Neural crest cell (in vitro differentiated cells): ENCODE measurements at regions not wholly inside any gene's neighbourhood (a gene's known extent, or its start where the extent isn't known, plus 50 kb on each side); places are given as distances from the start of the nearest gene placed in this dataset.

Experiments
- DNase-seq: peaks from one replicate; pipeline ENCODE4 v3.0.0; 2021; ENCODE audit warnings: low read depth, mixed read lengths, low spot score
- H3K27ac Mint-ChIP-seq: one replicate; pipeline ENCODE4 v1.8.0; 2021; ENCODE audit warnings: mild to moderate bottlenecking, mixed read lengths; ENCODE audit not compliant: unreplicated experiment
- H3K27me3 Mint-ChIP-seq: 2 replicates; pipeline ENCODE4 v1.8.0; 2021; ENCODE audit warnings: low read depth, mild to moderate bottlenecking, mixed read lengths
- H3K36me3 Mint-ChIP-seq: 2 replicates; pipeline ENCODE4 v1.8.0; 2021; ENCODE audit warnings: low read depth, mild to moderate bottlenecking, mixed read lengths
- H3K4me1 Mint-ChIP-seq: 2 replicates; pipeline ENCODE4 v1.8.0; 2021; ENCODE audit warnings: mixed read lengths
- H3K4me3 Mint-ChIP-seq: one replicate; pipeline ENCODE4 v1.8.0; 2021; ENCODE audit warnings: mild to moderate bottlenecking, mixed read lengths
- H3K9me3 Mint-ChIP-seq: 2 replicates; pipeline ENCODE4 v1.8.0; 2021; ENCODE audit warnings: mixed read lengths
- TF ChIP-seq, protein P1 (sequence below): fragments of 200-600 bp; sonication (generic); conservative IDR thresholded peaks from 2 replicates; pipeline ENCODE4 v1.5.0; 2021; ENCODE audit warnings: antibody characterized with exemption, mild to moderate bottlenecking

DNA sequence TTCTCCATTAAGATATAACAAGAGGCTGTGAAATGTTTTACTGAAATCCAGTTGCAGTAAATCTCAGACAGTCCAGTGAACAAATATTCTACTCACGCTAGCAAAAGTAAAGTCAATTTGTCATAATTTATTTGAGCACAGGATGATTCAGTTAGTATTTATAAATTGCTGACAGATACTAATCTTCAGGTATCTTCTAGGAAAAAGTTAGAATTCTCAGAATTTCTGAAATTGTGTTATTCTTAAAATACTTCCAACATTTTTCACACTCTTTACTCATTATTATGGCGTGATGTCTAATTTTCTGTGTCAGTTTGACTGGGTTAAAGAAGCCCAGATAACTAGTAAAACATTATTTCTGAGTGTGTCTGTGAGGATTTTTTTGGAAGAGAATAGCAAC, 460.2 kb upstream of the ACVR2A start:
- Mint-ChIP-seq H3K36me3 (no peaks in the 10 kb centered on the region), H3K27me3 (no peaks in the 10 kb centered on the region), H3K27ac (no peak overlapping the region), H3K4me1 (no peaks in the 10 kb centered on the region), H3K9me3 (no peaks in the 10 kb centered on the region), H3K4me3 (no peak overlapping the region)
- DNase-seq, result no peak
- TF ChIP-seq, protein P1, sequence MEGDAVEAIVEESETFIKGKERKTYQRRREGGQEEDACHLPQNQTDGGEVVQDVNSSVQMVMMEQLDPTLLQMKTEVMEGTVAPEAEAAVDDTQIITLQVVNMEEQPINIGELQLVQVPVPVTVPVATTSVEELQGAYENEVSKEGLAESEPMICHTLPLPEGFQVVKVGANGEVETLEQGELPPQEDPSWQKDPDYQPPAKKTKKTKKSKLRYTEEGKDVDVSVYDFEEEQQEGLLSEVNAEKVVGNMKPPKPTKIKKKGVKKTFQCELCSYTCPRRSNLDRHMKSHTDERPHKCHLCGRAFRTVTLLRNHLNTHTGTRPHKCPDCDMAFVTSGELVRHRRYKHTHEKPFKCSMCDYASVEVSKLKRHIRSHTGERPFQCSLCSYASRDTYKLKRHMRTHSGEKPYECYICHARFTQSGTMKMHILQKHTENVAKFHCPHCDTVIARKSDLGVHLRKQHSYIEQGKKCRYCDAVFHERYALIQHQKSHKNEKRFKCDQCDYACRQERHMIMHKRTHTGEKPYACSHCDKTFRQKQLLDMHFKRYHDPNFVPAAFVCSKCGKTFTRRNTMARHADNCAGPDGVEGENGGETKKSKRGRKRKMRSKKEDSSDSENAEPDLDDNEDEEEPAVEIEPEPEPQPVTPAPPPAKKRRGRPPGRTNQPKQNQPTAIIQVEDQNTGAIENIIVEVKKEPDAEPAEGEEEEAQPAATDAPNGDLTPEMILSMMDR, result no peak

DNA sequence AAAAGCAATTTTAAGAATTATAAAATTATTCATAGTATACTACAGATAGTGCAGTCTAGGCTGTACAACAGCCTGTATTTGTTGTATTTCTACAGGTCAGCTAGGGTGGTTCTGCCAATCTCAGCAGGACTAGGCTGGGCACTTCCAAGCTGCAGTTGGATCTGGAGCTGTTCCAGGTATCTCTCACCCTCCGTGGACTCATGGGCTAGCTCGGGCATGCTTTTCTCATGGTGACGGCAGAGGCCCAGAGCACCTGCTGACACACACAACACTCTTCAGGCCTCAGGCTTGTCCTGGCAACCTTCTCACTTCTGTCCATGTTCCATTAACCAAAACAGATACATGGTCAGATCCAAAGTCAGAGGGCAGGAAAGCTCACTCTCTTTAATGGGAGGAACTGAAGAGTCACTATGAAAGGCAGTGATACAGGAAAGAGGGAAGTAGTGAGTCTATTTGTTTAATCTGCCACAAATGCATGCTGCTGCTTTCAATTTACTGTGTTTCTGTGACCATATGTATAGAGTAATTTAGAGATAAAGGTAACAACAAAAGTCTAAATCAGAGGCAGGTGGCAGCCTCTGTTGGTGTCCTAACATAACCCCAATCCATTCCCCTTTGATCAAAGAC, 462.4 kb upstream of the ACVR2A start:
- H3K27me3 Mint-ChIP-seq, result no peaks in the 10 kb centered on the region
- no peak overlapping the region for H3K27ac Mint-ChIP-seq
- no peaks in the 10 kb centered on the region for H3K36me3 Mint-ChIP-seq
- no peaks in the 10 kb centered on the region for H3K9me3 Mint-ChIP-seq
- TF ChIP-seq, protein P1, result no peak
- H3K4me3 Mint-ChIP-seq, result no peak overlapping the region
- no peak for DNase-seq
- H3K4me1 Mint-ChIP-seq, result no peaks in the 10 kb centered on the region

DNA sequence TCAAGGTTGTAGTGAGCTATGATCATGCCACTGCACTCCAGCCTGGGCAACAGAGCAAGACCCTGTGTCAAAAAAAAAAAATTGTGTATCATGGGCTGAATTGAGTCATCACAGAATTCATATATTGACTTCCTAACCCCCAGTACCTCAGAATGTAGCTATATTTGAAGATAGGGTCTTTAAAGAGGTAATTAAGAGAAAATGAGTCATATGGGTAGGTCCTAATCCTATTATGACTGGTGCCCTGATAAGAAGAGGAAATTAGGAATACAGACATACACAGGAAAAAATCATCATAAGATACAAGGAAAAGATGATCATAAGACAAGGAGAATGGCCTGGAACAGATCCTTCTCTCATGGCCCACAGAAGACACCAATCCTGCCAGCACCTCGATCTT, 466.4 kb upstream of the ACVR2A start:
- H3K27ac Mint-ChIP-seq, result no peak overlapping the region
- TF ChIP-seq, protein P1, result no peak
- H3K36me3 Mint-ChIP-seq, result no peaks in the 10 kb centered on the region
- peaks cover 4% of the 10 kb centered on the region for H3K4me1 Mint-ChIP-seq
- H3K27me3 Mint-ChIP-seq, result no peaks in the 10 kb centered on the region
- DNase-seq, result no peak
- no peaks in the 10 kb centered on the region for H3K9me3 Mint-ChIP-seq
- H3K4me3 Mint-ChIP-seq, result no peak overlapping the region

DNA sequence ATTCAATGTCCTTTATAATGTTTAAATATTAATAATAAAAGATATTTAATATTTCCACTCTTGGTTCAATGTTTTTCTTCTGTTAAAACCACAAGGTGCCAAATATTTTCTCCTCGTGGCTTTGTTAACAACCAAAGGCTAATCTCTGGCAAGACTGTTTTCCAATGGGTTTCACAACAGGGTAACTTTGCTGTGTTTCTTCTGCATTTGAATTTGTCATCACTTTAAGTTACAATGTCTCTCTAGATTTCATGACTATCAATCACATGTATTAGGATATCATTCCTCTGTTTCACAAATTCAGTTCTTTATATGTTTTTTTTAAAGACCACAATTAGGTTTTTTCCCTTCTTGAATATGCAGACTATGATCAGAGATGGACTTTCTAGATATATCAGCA, 469.8 kb upstream of the ACVR2A start:
- H3K27ac Mint-ChIP-seq, result no peak overlapping the region
- TF ChIP-seq, protein P1, result no peak
- peaks cover 3% of the 10 kb centered on the region for H3K9me3 Mint-ChIP-seq
- DNase-seq, result no peak
- H3K36me3 Mint-ChIP-seq, result no peaks in the 10 kb centered on the region
- no peaks in the 10 kb centered on the region for H3K27me3 Mint-ChIP-seq
- H3K4me1 Mint-ChIP-seq, result peaks cover 8% of the 10 kb centered on the region
- H3K4me3 Mint-ChIP-seq, result no peak overlapping the region

DNA sequence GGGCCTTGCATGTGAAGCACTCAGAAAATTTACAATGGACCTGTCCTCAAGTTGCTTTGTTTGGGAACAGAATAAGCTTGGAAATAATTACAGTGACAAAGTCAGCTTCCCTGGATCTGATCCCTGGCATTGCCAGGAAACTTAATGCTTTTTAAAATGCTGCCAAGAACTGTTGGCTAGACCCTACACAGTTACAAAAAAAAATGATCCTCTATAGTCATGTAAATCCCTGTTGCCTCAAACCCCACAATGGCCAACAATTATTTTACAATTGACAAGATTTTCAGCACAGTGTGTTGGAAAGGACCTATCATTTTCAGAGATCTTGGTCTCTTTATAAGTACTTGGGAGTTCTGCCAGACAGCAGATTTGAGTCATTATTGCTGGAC, 470.4 kb upstream of the ACVR2A start:
- no peak for DNase-seq
- TF ChIP-seq, protein P1, result no peak
- H3K4me3 Mint-ChIP-seq, result no peak overlapping the region
- H3K27ac Mint-ChIP-seq, result no peak overlapping the region
- H3K36me3 Mint-ChIP-seq, result no peaks in the 10 kb centered on the region
- no peaks in the 10 kb centered on the region for H3K27me3 Mint-ChIP-seq
- peaks cover 8% of the 10 kb centered on the region for H3K4me1 Mint-ChIP-seq
- H3K9me3 Mint-ChIP-seq, result peaks cover 3% of the 10 kb centered on the region
